HFF-Myc (cell line): ENCODE measurements at regions not wholly inside any gene's neighbourhood (a gene's known extent, or its start where the extent isn't known, plus 50 kb on each side); places are given as distances from the start of the nearest gene placed in this dataset.
"Not testable (repeated sequence)": the region's sequence is repeated elsewhere in the genome, so short reads cannot be mapped to it uniquely, and the experiment has no call there.

ENCODE experiments used
- DNase-seq: peaks from one replicate; pipeline ENCODE4 v3.0.0-alpha.2; 2011; ENCODE audit warnings: low read depth; ENCODE audit errors: extremely low read depth
- H3K4me3 ChIP-seq: replicated peaks from 2 replicates; pipeline ENCODE4 v1.5.1; 2011; ENCODE audit warnings: low read depth, mild to moderate bottlenecking, control low read depth, low read length
- TF ChIP-seq, protein P1 (sequence below): IDR thresholded peaks from 2 replicates; pipeline ENCODE4 v1.5.1; 2012; ENCODE audit warnings: mild to moderate bottlenecking, low read depth, low read length, control low read depth; ENCODE audit errors: missing control alignments

DNA sequence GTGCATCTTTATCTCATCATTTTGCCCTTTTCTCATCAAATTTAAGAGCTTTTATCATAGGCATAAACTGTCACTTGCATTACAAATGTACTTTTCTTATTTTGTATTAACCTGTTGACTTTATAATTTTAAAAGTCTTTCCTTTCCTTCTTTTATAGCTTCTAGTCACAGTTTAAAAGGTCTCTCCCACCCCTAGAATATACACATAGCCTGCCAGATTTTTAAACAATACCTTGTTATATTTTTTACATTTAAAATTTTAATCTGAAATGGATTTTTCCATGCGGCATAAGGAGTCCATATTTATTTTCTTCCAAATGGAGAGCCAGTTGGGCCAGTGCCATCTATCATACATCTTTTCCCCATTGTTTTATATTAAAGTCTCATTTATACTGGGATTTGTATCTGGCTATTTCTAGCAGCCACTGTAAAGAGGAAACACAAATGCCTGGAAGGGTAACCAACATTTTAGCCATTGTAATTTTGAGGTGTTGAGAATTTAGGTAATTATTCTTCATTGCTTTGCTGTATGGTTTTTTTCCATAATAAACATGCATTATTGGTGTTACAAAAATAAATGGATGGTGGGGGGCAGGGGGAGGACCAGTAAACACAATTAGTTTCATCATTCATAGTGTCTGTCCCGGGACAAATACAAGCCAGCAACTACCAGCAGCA lies 92.8 kb downstream of the CCDC71L start:
- TF ChIP-seq, protein P1, sequence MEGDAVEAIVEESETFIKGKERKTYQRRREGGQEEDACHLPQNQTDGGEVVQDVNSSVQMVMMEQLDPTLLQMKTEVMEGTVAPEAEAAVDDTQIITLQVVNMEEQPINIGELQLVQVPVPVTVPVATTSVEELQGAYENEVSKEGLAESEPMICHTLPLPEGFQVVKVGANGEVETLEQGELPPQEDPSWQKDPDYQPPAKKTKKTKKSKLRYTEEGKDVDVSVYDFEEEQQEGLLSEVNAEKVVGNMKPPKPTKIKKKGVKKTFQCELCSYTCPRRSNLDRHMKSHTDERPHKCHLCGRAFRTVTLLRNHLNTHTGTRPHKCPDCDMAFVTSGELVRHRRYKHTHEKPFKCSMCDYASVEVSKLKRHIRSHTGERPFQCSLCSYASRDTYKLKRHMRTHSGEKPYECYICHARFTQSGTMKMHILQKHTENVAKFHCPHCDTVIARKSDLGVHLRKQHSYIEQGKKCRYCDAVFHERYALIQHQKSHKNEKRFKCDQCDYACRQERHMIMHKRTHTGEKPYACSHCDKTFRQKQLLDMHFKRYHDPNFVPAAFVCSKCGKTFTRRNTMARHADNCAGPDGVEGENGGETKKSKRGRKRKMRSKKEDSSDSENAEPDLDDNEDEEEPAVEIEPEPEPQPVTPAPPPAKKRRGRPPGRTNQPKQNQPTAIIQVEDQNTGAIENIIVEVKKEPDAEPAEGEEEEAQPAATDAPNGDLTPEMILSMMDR = no peak
- H3K4me3 ChIP-seq = no peak overlapping the region
- DNase-seq = no peak

GRCh38 chr7:106567204-106568001 lies 93.6 kb downstream of the CCDC71L start:
- H3K4me3 ChIP-seq, DNase-seq: not testable (repeated sequence)

DNA sequence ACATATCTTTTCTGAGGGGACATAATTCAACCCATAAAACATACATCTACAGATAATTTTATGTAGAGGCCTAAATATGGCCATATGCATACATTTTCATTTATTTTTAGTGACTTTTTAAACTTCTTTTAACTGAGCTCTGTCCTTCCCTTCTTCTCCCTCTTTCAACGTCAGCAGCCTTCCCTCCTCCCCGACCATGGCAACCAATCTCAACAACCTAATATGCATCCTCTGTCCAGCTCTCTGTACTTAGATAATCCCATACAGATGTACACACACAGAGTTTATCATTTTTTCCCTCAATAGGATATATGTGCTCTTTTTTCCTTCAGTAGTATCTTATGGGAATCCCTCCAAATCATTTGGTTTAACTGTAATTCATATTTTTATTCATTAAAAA lies 94.3 kb downstream of the CCDC71L start:
- H3K4me3 ChIP-seq = no peak overlapping the region
- no peak for DNase-seq
- TF ChIP-seq, protein P1 = no peak

GRCh38 chr7:106566196-106566595 lies 94.8 kb downstream of the CCDC71L start:
- TF ChIP-seq, protein P1 = no peak
- H3K4me3 ChIP-seq = no peak overlapping the region
- DNase-seq = no peak

DNA sequence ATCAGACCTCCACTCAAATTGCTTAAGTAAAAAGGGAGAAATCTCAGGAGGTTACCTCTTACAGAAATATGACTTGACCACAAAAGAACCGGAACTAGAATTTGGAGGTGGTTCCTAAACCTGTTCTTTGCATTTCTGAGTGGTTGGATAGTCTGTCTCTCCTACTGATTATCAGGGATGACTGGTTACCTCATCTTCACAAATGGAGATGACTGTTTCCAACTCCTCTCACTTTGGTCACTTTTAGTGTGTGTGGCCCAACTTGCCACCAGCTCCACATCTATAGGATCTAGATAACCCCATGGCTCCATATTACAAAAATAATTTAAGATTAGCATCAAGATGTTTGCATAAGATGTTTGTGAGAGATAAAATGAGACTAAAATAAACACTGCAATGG lies 95.5 kb downstream of the CCDC71L start:
- DNase-seq = no peak
- no peak overlapping the region for H3K4me3 ChIP-seq
- TF ChIP-seq, protein P1 = no peak

DNA sequence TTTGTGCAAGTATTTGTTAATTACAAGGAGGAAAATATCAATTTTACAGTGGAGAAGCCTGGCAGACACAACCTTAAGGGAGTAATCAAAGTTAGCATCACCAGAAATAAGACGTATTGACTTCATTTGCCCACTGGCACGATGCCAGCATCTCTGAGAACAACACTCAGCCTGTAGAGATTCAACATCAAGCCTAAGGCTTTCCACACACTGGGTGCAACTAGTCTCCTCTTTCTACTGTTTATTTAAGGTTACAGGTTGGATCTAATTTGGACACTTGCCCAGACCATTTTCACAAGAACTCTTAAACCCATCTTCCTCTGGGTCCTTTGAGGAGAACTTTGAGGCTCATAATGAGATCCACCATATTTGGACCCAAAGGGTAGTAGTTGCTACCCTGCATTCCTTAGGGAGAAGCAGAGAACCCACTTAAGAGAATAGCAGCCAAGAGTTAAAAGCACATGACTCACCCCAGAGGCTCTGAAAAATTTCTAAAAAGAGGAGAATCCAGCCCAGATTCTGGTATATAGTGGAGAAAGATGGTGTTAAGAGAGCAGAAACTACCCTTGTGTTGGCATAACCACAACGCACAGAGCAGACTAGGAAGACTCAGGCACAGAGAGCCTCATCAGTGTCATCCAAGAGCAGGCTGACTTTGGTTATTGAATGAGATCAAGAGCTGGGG lies 97.3 kb downstream of the CCDC71L start:
- H3K4me3 ChIP-seq = no peak overlapping the region
- TF ChIP-seq, protein P1 = no peak
- DNase-seq = no peak

- TF ChIP-seq, protein P1 = no peak
- no peak for DNase-seq
These were observed 98.1 kb downstream of the CCDC71L start for GRCh38 chr7:106562711-106563366.

More at GRCh38 chr7:106562711-106563366, 98.1 kb downstream of the CCDC71L start:
- no peak overlapping the region for H3K4me3 ChIP-seq
